ACHN (cell line): ENCODE measurements at regions not wholly inside any gene's neighbourhood (a gene's known extent, or its start where the extent isn't known, plus 50 kb on each side); places are given as distances from the start of the nearest gene placed in this dataset.
"Not testable (repeated sequence)": the region's sequence is repeated elsewhere in the genome, so short reads cannot be mapped to it uniquely, and the experiment has no call there.

Experiments used
- DNase-seq: peaks from one replicate; pipeline ENCODE4 v3.0.0-alpha.2; 2015
- in situ Hi-C: cut with HindIII; loops from 2 replicates; pipeline ENCODE4 v1.10.0; 2017; ENCODE audit warnings: low sequenced_read_pairs, low pct_ligation_motif_present, low pct_unique_long_range_greater_than_20kb

- in situ Hi-C loops, DNase-seq: not testable (repeated sequence)
Measured at GRCh38 chr6:14242912-14243311, 125.3 kb downstream of the CD83 start.

DNA sequence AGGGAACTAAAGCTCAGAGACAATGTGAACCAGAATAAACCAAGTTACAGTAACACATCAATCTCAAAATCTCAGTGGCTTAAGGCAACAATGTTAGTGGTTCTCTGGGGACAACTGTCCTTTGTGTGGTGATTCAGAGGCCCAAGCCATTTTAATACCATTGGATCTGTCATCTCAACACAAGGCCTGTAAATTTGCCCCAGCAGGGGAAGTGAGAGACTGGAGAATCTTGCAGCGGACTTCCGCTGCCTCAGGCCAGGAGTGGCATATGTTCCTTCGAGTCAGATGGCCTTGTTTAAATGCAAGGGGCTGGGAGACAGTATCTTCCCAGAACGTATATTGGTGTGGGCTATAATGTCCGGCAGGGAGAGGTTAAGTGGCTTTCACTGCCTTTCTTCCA, 126.0 kb downstream of the CD83 start:
- in situ Hi-C loops = no loop called here
- DNase-seq = no peak

GRCh38 chr6:14246876-14247275, 129.3 kb downstream of the CD83 start:
- in situ Hi-C loops = no loop called here

GRCh38 chr6:14250573-14250972, 133.0 kb downstream of the CD83 start:
- no peak for DNase-seq
- in situ Hi-C loops = no loop called here

More at GRCh38 chr6:14246876-14247275, 129.3 kb downstream of the CD83 start:
- no peak for DNase-seq

GRCh38 chr6:14252271-14252850, 134.8 kb downstream of the CD83 start:
- no peak for DNase-seq
- in situ Hi-C loops = no loop called here

GRCh38 chr6:14254505-14254904, 136.9 kb downstream of the CD83 start:
- in situ Hi-C loops = no loop called here

DNA sequence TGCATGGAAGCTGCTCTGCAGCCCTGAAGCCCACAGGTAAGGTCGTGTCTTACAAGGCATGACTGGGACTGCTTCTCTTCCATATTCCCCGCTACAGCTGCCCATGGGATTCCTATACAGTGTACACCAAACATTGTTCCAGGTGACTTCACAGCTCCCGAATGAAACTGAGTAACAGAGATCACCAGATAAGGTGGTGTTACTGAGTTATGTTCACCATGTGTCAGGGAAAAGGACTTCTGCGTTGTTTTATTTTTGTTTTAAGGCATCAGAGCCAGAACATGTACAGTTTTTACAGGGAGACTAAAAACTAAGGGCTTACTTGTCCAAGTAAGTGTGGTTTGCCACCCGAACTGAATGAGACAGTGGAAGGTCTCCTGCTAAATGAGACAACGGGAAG, 138.3 kb downstream of the CD83 start:
- no peak for DNase-seq
- in situ Hi-C loops = no loop called here

More at GRCh38 chr6:14254505-14254904, 136.9 kb downstream of the CD83 start:
- no peak for DNase-seq

DNA sequence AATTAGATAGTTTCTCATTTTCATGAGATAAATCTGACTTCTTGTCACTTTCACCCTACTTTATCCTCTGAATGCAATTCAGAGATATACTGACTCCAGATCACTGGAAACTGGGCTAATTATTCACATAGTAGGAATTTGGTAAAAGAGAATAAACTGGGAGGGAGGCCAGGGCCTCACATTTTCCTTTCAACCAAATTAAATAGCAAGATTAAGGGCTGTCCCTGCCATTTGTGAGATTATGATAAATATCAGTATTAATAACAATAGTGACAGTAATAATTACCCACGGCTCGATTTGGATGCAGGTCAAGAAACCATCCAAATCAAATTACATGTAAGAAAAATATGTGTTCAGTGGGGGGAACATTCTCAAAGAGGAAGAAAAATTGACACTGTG, 140.5 kb downstream of the CD83 start:
- DNase-seq = no peak
- in situ Hi-C loops = no loop called here

DNA sequence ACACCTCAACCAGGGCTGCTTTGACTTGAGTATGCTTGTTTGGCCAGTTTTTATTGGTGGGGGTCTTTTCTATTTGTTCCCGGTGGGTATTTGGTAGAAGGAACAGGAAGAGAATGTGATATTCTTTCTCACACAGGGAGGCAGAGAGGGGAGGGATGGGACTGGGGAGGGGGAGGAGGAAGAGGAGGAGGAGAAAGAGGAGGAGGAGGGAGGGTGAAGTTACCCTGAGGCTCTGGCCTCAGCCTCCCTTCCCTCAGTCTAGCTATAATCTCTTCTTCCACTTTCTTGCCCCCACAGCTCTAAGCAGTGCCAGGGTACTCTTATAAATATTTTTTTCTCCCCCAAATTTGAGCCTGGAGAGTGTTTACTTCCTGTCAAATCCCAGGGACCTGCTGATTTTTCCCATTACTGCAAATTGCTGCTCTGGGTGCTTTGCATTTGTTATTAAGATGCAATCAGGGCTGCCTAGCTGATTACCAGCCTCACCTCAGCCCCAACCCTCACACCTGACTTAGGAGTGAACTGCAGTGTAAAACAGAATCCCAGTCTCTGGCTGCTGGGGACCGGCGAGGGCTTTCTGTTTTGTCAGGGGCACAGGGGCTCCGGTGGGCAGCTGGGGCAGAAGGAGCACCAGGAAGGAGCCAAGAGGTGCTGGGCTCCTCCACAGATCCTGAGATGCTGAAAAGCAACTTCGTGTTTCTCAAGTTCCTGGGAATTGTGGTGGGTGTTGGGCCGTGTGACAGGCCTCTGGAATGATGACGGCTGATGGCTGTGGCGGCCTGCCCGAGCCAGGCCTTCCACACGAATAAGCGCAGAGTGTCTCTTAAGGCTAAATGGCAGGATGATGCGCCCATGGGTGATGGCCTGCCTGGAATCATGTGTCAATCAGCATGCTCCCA, 141.4 kb downstream of the CD83 start:
- in situ Hi-C loops = no loop called here
- DNase-seq = no peak

- in situ Hi-C loops = no loop called here
- DNase-seq = no peak
Measured at GRCh38 chr6:14259594-14260152, 142.1 kb downstream of the CD83 start.

DNA sequence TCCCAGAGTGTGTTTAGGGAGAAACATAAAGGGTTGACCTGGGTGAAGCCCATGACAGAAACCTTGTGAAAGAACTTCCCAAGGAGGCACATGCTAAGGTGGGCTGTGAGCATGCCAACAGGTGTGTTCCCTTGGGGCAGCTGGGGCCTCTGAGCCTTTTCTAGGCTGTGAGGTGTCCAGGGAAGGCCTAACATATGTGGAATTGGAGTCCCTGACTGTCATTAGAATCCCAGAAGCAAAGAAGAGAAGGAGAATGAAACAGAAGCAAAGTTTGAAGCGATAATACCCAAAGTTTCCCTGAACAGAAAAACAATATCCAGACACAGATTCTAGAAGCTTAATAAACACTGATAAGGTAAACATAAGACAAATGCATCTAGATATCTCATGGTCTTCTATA, 143.3 kb downstream of the CD83 start:
- in situ Hi-C loops = no loop called here
- DNase-seq = no peak

- in situ Hi-C loops = no loop called here
- DNase-seq = no peak
Measured at GRCh38 chr6:14263881-14264424, 146.4 kb downstream of the CD83 start.

DNA sequence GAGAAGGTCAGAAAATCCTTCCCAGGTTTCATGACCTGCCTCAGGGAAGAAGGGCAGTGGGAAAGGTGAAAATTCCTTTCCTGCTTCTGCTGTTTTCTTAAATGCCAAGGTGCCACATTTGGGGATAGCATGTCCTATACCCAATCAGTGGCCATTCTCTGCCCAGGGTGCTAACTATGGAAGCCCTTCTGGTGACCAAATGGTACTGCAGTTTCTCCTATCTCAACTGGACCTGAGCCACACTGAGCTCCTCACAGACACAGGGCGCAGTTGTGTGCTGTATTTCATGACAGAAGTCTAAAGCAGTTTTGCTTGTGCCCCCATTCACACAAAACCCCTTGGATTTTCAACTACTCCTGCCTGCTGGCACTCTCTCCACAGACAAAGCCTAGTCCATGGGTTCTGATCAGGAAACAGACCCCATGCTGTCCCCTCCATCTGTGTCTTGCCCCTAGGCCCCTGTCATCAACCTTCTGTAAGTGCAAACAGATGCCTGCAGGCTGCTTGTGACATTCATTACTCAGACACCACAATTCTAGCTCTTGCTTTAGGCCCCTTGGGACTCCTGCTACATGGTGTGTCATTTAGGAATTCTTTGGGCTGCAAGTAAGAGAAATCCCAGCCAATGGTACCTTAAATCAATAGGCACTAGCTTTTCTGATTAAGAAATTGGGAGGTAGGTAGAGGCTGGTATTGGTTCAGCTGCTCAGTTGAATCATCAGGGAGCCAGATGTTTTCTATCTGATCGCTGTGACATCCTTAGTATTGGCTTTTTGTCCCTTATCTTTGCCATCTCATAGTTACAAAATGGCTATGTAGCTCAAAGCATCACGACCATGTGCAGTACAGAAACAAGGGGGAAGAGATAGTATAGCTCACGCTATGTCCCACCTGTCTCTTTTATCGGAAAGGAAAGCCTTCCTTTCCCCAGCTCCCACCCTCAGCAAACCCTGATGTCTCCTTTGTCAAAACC, 147.8 kb downstream of the CD83 start:
- no peak for DNase-seq

GRCh38 chr6:14266266-14266665, 148.7 kb downstream of the CD83 start:
- in situ Hi-C loops = no loop called here
- DNase-seq = no peak

More for the DNA sequence above, 147.8 kb downstream of the CD83 start:
- in situ Hi-C loops = no loop called here

GRCh38 chr6:14267885-14268660, 150.5 kb downstream of the CD83 start:
- in situ Hi-C loops = no loop called here
- no peak for DNase-seq

DNA sequence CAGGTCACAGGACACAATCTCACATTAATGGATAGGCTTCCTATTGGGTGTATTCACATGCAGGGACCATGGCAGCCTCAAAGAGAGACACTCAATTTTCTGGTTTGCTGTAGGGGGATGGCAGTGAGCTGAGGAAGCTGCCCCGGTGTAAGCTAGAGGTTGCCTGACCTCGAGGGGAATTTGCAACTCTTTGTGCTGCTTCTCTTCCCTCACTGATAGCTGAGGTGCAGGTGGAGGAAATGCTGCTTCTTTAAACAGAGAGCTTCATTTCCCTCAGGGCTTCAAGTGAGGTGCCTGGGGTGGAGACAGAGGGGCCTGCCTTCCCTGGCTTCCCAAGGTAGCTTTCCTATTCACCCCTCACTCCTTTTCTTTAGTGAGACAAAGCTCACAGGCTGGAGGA, 151.9 kb downstream of the CD83 start:
- in situ Hi-C loops = no loop called here
- DNase-seq = no peak

GRCh38 chr6:14270142-14270893, 152.7 kb downstream of the CD83 start:
- in situ Hi-C loops = no loop called here

More at GRCh38 chr6:14270142-14270893, 152.7 kb downstream of the CD83 start:
- DNase-seq = no peak
